ENCODE measurements at regions not wholly inside any gene's neighbourhood (a gene's known extent, or its start where the extent isn't known, plus 50 kb on each side); places are given as distances from the start of the nearest gene placed in this dataset.

- Mint-ChIP-seq H3K27me3 (no peaks in the 10 kb centered on the region), H3K36me3 (ENCODE audit: low read depth) (no peaks in the 10 kb centered on the region), H3K27ac (no peak overlapping the region), H3K4me3 (no peak overlapping the region), H3K9me3 (no peaks in the 10 kb centered on the region), H3K4me1 (ENCODE audit: low read depth) (peaks cover 25% of the 10 kb centered on the region)
- ChIA-PET CTCF (no interaction called here), POLR2A (interaction anchor here (0.6 kb wide), 1 partner anchor 1050 kb away, joined by 3 read pairs; no protein-coding TSS in a partner anchor)
- DNase-seq (no peak), ATAC-seq (no peak)
- intact Hi-C loops (cut with micrococcal nuclease): no loop called here
- TF ChIP-seq CTCF (IDR thresholded peaks at IDR 0.05): no peak
Measured at GRCh38 chr12:69062621-69063237, 129.8 kb upstream of the CPM start.

- Mint-ChIP-seq H3K4me3 (no peak overlapping the region), H3K36me3 (ENCODE audit: low read depth) (no peaks in the 10 kb centered on the region), H3K27ac (no peak overlapping the region), H3K4me1 (ENCODE audit: low read depth) (peaks cover 22% of the 10 kb centered on the region), H3K27me3 (no peaks in the 10 kb centered on the region), H3K9me3 (no peaks in the 10 kb centered on the region)
- CTCF ChIA-PET: interaction anchor here (1.1 kb wide), 1 partner anchor 9 kb away, joined by 3 read pairs; no protein-coding TSS in a partner anchor
- TF ChIP-seq CTCF (IDR thresholded peaks at IDR 0.05): no peak
- DNase-seq (no peak), ATAC-seq (peak; percentile 31)
- intact Hi-C loops (cut with micrococcal nuclease): no loop called here
- POLR2A ChIA-PET: no interaction called here
Measured at GRCh38 chr12:69064734-69065443, 131.9 kb upstream of the CPM start.

GRCh38 chr12:69065775-69066174 lies 132.8 kb upstream of the CPM start:
- Mint-ChIP-seq H3K4me3 (no peak overlapping the region), H3K27me3 (peaks cover under 1% of the 10 kb centered on the region)
- CTCF ChIA-PET: interaction anchor here (1.1 kb wide), 1 partner anchor 8 kb away, joined by 3 read pairs; no protein-coding TSS in a partner anchor

GRCh38 chr12:69066492-69067373 lies 133.8 kb upstream of the CPM start:
- no peak overlapping the region for H3K27ac Mint-ChIP-seq
- no peak for TF ChIP-seq CTCF (IDR thresholded peaks at IDR 0.05)
- H3K4me3 Mint-ChIP-seq: no peak overlapping the region
- no peaks in the 10 kb centered on the region for H3K9me3 Mint-ChIP-seq
- intact Hi-C loops (cut with micrococcal nuclease): no loop called here
- H3K4me1 Mint-ChIP-seq (ENCODE audit: low read depth): peaks cover 18% of the 10 kb centered on the region
- ChIA-PET CTCF (no interaction called here), POLR2A (no interaction called here)
- no peak for ATAC-seq
- no peak for DNase-seq
- peaks cover 3% of the 10 kb centered on the region for H3K27me3 Mint-ChIP-seq
- no peaks in the 10 kb centered on the region for H3K36me3 Mint-ChIP-seq (ENCODE audit: low read depth)

More at GRCh38 chr12:69065775-69066174, 132.8 kb upstream of the CPM start:
- Mint-ChIP-seq H3K4me1 (ENCODE audit: low read depth) (peaks cover 22% of the 10 kb centered on the region), H3K27ac (no peak overlapping the region), H3K36me3 (ENCODE audit: low read depth) (no peaks in the 10 kb centered on the region), H3K9me3 (no peaks in the 10 kb centered on the region)
- intact Hi-C loops (cut with micrococcal nuclease): no loop called here
- no peak for TF ChIP-seq CTCF (IDR thresholded peaks at IDR 0.05)
- DNase-seq (no peak), ATAC-seq (no peak)
- POLR2A ChIA-PET: interaction anchor here (0.5 kb wide), 1 partner anchor 229 kb away, joined by 3 read pairs; no protein-coding TSS in a partner anchor
